ENCODE measurements at regions not wholly inside any gene's neighbourhood (a gene's known extent, or its start where the extent isn't known, plus 50 kb on each side); places are given as distances from the start of the nearest gene placed in this dataset.

DNA sequence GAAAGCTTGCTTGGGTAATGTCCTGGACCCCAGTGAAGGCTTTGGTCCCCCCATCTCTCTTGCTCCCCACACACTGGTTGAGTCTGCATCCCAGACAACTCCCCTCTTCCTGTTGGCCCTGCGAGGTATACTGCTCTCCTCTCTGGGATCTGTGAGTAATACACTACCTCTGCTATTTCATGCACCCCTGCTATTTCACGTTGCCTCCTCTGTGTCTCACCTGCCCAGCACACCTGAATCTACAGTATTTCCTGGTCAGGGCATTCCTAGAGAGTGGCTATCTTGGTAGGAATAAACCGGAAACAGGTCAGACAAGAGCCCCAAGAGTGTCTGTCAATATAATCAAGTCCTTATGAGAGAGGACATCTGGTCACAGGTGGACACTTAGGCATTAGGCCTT lies 114.3 kb upstream of the ODAD2 start:
- H3K27ac ChIP-seq: no peak overlapping the region; the same call in 1 of the 2 replicates
- no peak for TF ChIP-seq CTCF (conservative IDR thresholded peaks at IDR 0.05)
- TF ChIP-seq ZFX (IDR thresholded peaks at IDR 0.05): no peak

DNA sequence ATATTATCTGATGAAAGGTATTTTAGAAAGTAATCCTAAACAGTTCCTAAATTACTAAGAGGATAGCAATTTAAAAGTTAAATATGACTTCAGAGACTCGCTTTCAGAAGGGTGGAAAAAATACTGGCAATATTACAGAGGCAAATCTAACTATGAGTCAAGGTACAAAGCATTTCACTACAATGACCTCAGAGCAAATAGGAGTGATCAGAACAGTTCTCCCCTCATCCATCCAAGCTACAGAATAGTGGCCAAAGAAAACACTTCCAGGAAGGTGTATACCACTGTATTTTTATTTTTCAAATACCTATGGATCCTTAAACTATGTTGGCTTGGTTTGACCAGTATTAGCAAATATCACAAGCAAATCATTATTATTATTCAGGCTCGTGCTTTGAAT lies 112.8 kb upstream of the ODAD2 start:
- TF ChIP-seq CTCF (conservative IDR thresholded peaks at IDR 0.05) (no peak), ZFX (IDR thresholded peaks at IDR 0.05) (no peak)

GRCh38 chr10:28105561-28105960 lies 106.7 kb upstream of the ODAD2 start:
- H3K27ac ChIP-seq: no peak overlapping the region
- TF ChIP-seq CTCF (conservative IDR thresholded peaks at IDR 0.05) (no peak), ZFX (IDR thresholded peaks at IDR 0.05) (no peak)

More for the DNA sequence above, 112.8 kb upstream of the ODAD2 start:
- H3K27ac ChIP-seq: no peak overlapping the region

GRCh38 chr10:28097633-28098032 lies 98.8 kb upstream of the ODAD2 start:
- no peak overlapping the region for H3K27ac ChIP-seq
- TF ChIP-seq ZFX (IDR thresholded peaks at IDR 0.05) (no peak), CTCF (conservative IDR thresholded peaks at IDR 0.05) (peak; percentile 27)

DNA sequence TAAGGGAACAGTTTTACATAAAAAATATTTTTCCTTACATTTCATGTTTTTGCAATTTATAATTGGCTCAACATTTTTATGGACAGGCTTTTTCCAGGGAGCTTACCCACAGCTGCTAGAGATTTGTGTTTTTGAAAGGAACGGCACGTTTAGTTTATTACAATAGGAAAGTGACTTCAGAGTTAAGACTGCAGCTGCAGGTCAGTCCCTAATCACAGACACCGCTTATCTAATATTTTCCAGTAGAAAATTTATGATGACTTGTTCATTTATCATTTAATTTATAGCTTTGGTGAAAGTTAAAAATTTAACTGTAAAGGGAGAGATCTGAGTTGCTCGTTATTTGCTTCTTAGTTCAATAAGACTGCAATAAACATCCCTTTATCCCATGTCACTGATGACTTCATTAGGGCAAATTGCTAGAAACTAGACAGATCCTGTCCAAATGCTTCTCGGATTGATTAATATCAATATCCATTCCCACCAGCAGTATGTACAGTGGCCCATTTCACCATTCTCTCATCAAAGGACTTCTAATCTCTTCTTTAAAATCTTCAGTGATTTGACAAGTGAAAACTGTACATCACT lies 97.0 kb upstream of the ODAD2 start:
- no peak for TF ChIP-seq CTCF (conservative IDR thresholded peaks at IDR 0.05)
- TF ChIP-seq ZFX (IDR thresholded peaks at IDR 0.05): no peak
- H3K27ac ChIP-seq: no peak overlapping the region

- no peak for TF ChIP-seq CTCF (conservative IDR thresholded peaks at IDR 0.05)
- TF ChIP-seq ZFX (IDR thresholded peaks at IDR 0.05): no peak
Measured at GRCh38 chr10:28094121-28094520, 95.2 kb upstream of the ODAD2 start.

GRCh38 chr10:28091913-28092312 lies 93.0 kb upstream of the ODAD2 start:
- no peak overlapping the region for H3K27ac ChIP-seq
- no peak for TF ChIP-seq CTCF (conservative IDR thresholded peaks at IDR 0.05)
- no peak for TF ChIP-seq ZFX (IDR thresholded peaks at IDR 0.05)

More at GRCh38 chr10:28094121-28094520, 95.2 kb upstream of the ODAD2 start:
- H3K27ac ChIP-seq: no peak overlapping the region
